ENCODE measurements at regions not wholly inside any gene's neighbourhood (a gene's known extent, or its start where the extent isn't known, plus 50 kb on each side); places are given as distances from the start of the nearest gene placed in this dataset.

GRCh38 chr20:51335329-51335841, 207.1 kb downstream of the NFATC2 start:
- no peaks in the 10 kb centered on the region for H3K27me3 ChIP-seq (replicated peaks; ENCODE audit: control insufficient read depth, insufficient read depth, low read length, poor library complexity, severe bottlenecking)
- H3K4me1 ChIP-seq (ENCODE audit: control insufficient read depth, insufficient read depth, low read length, poor library complexity, severe bottlenecking): no peaks in the 10 kb centered on the region
- H3K36me3 ChIP-seq (ENCODE audit: control insufficient read depth, insufficient read depth, low read length): no peaks in the 10 kb centered on the region
- H3K9me3 ChIP-seq (ENCODE audit: control insufficient read depth, low read length): no peaks in the 10 kb centered on the region
- no peak overlapping the region for H3K4me3 ChIP-seq (ENCODE audit: insufficient read depth, low read depth, low read length, poor library complexity, severe bottlenecking)
- no peak for DNase-seq
- H3K27ac ChIP-seq (ENCODE audit: insufficient read depth, low read length, poor library complexity, severe bottlenecking): no peak overlapping the region

- no peak for DNase-seq
- Histone ChIP-seq H3K9me3 (ENCODE audit: control insufficient read depth, low read length) (no peaks in the 10 kb centered on the region), H3K27me3 (replicated peaks; ENCODE audit: control insufficient read depth, insufficient read depth, low read length, poor library complexity, severe bottlenecking) (no peaks in the 10 kb centered on the region), H3K4me1 (ENCODE audit: control insufficient read depth, insufficient read depth, low read length, poor library complexity, severe bottlenecking) (no peaks in the 10 kb centered on the region), H3K27ac (ENCODE audit: insufficient read depth, low read length, poor library complexity, severe bottlenecking) (no peak overlapping the region), H3K4me3 (ENCODE audit: insufficient read depth, low read depth, low read length, poor library complexity, severe bottlenecking) (no peak overlapping the region), H3K36me3 (ENCODE audit: control insufficient read depth, insufficient read depth, low read length) (no peaks in the 10 kb centered on the region)
Measured at GRCh38 chr20:51334609-51335008, 207.9 kb downstream of the NFATC2 start.

GRCh38 chr20:51333971-51334370, 208.5 kb downstream of the NFATC2 start:
- no peak for DNase-seq
- Histone ChIP-seq H3K27me3 (replicated peaks; ENCODE audit: control insufficient read depth, insufficient read depth, low read length, poor library complexity, severe bottlenecking) (no peaks in the 10 kb centered on the region), H3K9me3 (ENCODE audit: control insufficient read depth, low read length) (no peaks in the 10 kb centered on the region), H3K4me3 (ENCODE audit: insufficient read depth, low read depth, low read length, poor library complexity, severe bottlenecking) (no peak overlapping the region), H3K36me3 (ENCODE audit: control insufficient read depth, insufficient read depth, low read length) (no peaks in the 10 kb centered on the region), H3K27ac (ENCODE audit: insufficient read depth, low read length, poor library complexity, severe bottlenecking) (no peak overlapping the region), H3K4me1 (ENCODE audit: control insufficient read depth, insufficient read depth, low read length, poor library complexity, severe bottlenecking) (no peaks in the 10 kb centered on the region)

GRCh38 chr20:51333446-51333845, 209.1 kb downstream of the NFATC2 start:
- no peak overlapping the region for H3K27ac ChIP-seq (ENCODE audit: insufficient read depth, low read length, poor library complexity, severe bottlenecking)
- no peaks in the 10 kb centered on the region for H3K4me1 ChIP-seq (ENCODE audit: control insufficient read depth, insufficient read depth, low read length, poor library complexity, severe bottlenecking)
- H3K27me3 ChIP-seq (replicated peaks; ENCODE audit: control insufficient read depth, insufficient read depth, low read length, poor library complexity, severe bottlenecking): no peaks in the 10 kb centered on the region
- H3K36me3 ChIP-seq (ENCODE audit: control insufficient read depth, insufficient read depth, low read length): no peaks in the 10 kb centered on the region
- no peak for DNase-seq
- H3K4me3 ChIP-seq (ENCODE audit: insufficient read depth, low read depth, low read length, poor library complexity, severe bottlenecking): no peak overlapping the region
- no peaks in the 10 kb centered on the region for H3K9me3 ChIP-seq (ENCODE audit: control insufficient read depth, low read length)

DNA sequence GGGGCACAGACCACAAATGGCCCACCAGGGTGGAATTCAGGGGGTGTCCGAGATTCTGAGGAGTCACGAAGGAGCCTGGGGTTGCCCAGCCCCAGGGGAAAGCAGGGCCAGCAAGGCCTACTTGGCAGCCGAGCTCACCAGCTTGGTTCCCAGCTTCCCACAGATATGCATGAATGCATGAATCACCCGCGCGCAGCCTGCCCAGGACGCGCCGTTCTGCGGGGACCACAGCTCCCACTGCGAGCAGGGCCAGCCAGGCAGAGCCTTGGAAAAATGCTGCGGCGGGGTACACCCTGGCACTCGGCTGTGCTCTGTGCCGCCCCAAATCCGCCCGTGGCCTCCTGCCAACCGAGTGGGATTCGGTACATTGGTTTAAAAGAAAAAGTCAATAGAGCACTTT, 211.0 kb downstream of the NFATC2 start:
- H3K27me3 ChIP-seq (replicated peaks; ENCODE audit: control insufficient read depth, insufficient read depth, low read length, poor library complexity, severe bottlenecking): no peaks in the 10 kb centered on the region
- H3K4me3 ChIP-seq (ENCODE audit: insufficient read depth, low read depth, low read length, poor library complexity, severe bottlenecking): no peak overlapping the region
- no peaks in the 10 kb centered on the region for H3K4me1 ChIP-seq (ENCODE audit: control insufficient read depth, insufficient read depth, low read length, poor library complexity, severe bottlenecking)
- no peaks in the 10 kb centered on the region for H3K9me3 ChIP-seq (ENCODE audit: control insufficient read depth, low read length)
- no peak for DNase-seq
- H3K36me3 ChIP-seq (ENCODE audit: control insufficient read depth, insufficient read depth, low read length): no peaks in the 10 kb centered on the region
- no peak overlapping the region for H3K27ac ChIP-seq (ENCODE audit: insufficient read depth, low read length, poor library complexity, severe bottlenecking)

DNA sequence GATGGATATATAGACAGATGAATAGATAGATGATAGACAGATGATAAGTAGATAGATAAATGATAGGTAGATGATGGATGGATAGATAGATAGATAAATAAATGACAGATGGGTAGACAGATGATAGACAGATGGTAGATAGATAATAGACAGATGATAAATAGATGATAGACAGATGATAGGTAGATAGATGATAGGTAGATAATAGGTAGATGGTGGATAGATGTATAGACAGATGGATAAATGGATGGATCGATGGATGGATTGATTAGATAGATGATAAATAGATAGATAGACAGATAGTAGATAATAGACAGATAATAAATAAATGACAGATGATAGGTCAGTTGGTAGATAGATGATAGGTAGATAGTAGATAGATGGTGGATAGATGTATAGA, 212.7 kb downstream of the NFATC2 start:
- no peaks in the 10 kb centered on the region for H3K9me3 ChIP-seq (ENCODE audit: control insufficient read depth, low read length)
- H3K27ac ChIP-seq (ENCODE audit: insufficient read depth, low read length, poor library complexity, severe bottlenecking): no peak overlapping the region
- no peaks in the 10 kb centered on the region for H3K27me3 ChIP-seq (replicated peaks; ENCODE audit: control insufficient read depth, insufficient read depth, low read length, poor library complexity, severe bottlenecking)
- DNase-seq: no peak
- no peak overlapping the region for H3K4me3 ChIP-seq (ENCODE audit: insufficient read depth, low read depth, low read length, poor library complexity, severe bottlenecking)
- H3K4me1 ChIP-seq (ENCODE audit: control insufficient read depth, insufficient read depth, low read length, poor library complexity, severe bottlenecking): no peaks in the 10 kb centered on the region
- H3K36me3 ChIP-seq (ENCODE audit: control insufficient read depth, insufficient read depth, low read length): no peaks in the 10 kb centered on the region

- no peaks in the 10 kb centered on the region for H3K9me3 ChIP-seq (ENCODE audit: control insufficient read depth, low read length)
- no peak for DNase-seq
- H3K4me1 ChIP-seq (ENCODE audit: control insufficient read depth, insufficient read depth, low read length, poor library complexity, severe bottlenecking): no peaks in the 10 kb centered on the region
- no peak overlapping the region for H3K27ac ChIP-seq (ENCODE audit: insufficient read depth, low read length, poor library complexity, severe bottlenecking)
- no peaks in the 10 kb centered on the region for H3K27me3 ChIP-seq (replicated peaks; ENCODE audit: control insufficient read depth, insufficient read depth, low read length, poor library complexity, severe bottlenecking)
- H3K4me3 ChIP-seq (ENCODE audit: insufficient read depth, low read depth, low read length, poor library complexity, severe bottlenecking): no peak overlapping the region
- H3K36me3 ChIP-seq (ENCODE audit: control insufficient read depth, insufficient read depth, low read length): no peaks in the 10 kb centered on the region
Measured at GRCh38 chr20:51327251-51327841, 215.2 kb downstream of the NFATC2 start.

DNA sequence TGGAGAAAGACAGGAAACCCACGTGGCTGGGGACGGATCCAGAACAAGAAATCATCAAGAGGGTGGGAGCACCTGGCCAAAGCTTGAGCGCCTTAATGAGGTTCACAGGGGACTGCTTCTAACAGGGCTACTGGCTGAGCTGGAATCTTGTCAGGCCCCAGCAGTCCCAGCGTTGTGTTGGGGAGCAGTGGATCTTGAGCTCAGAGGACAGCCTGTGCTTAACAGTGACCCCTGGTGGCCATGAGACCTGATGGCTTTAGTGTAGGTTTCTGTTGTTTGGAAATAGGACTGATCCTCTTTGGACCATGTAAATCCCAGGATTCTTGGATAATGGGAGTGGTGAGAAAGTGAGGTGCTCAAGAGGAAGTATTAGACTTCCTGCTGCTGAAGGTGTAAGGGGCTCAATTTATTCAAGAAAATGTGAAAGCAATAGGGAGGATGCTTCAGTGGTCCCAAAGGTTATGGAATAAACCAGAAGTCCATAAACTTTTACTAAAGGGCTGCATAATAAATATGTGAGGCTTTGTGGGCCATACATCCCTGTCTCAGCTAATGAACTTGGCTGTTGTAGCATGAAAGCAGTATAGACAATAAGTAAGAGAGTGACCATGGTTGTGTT, 216.2 kb downstream of the NFATC2 start:
- Histone ChIP-seq H3K4me1 (ENCODE audit: control insufficient read depth, insufficient read depth, low read length, poor library complexity, severe bottlenecking) (no peaks in the 10 kb centered on the region), H3K27ac (ENCODE audit: insufficient read depth, low read length, poor library complexity, severe bottlenecking) (no peak overlapping the region), H3K9me3 (ENCODE audit: control insufficient read depth, low read length) (no peaks in the 10 kb centered on the region), H3K36me3 (ENCODE audit: control insufficient read depth, insufficient read depth, low read length) (no peaks in the 10 kb centered on the region), H3K4me3 (ENCODE audit: insufficient read depth, low read depth, low read length, poor library complexity, severe bottlenecking) (no peak overlapping the region), H3K27me3 (replicated peaks; ENCODE audit: control insufficient read depth, insufficient read depth, low read length, poor library complexity, severe bottlenecking) (no peaks in the 10 kb centered on the region)
- DNase-seq: peak in 1 of 3 donors; percentile 34

GRCh38 chr20:51322164-51322707, 220.3 kb downstream of the NFATC2 start:
- no peaks in the 10 kb centered on the region for H3K27me3 ChIP-seq (replicated peaks; ENCODE audit: control insufficient read depth, insufficient read depth, low read length, poor library complexity, severe bottlenecking)
- no peaks in the 10 kb centered on the region for H3K36me3 ChIP-seq (ENCODE audit: control insufficient read depth, insufficient read depth, low read length)
- DNase-seq: no peak
- H3K4me1 ChIP-seq (ENCODE audit: control insufficient read depth, insufficient read depth, low read length, poor library complexity, severe bottlenecking): no peaks in the 10 kb centered on the region
- no peak overlapping the region for H3K27ac ChIP-seq (ENCODE audit: insufficient read depth, low read length, poor library complexity, severe bottlenecking)
- no peaks in the 10 kb centered on the region for H3K9me3 ChIP-seq (ENCODE audit: control insufficient read depth, low read length)
- no peak overlapping the region for H3K4me3 ChIP-seq (ENCODE audit: insufficient read depth, low read depth, low read length, poor library complexity, severe bottlenecking)

DNA sequence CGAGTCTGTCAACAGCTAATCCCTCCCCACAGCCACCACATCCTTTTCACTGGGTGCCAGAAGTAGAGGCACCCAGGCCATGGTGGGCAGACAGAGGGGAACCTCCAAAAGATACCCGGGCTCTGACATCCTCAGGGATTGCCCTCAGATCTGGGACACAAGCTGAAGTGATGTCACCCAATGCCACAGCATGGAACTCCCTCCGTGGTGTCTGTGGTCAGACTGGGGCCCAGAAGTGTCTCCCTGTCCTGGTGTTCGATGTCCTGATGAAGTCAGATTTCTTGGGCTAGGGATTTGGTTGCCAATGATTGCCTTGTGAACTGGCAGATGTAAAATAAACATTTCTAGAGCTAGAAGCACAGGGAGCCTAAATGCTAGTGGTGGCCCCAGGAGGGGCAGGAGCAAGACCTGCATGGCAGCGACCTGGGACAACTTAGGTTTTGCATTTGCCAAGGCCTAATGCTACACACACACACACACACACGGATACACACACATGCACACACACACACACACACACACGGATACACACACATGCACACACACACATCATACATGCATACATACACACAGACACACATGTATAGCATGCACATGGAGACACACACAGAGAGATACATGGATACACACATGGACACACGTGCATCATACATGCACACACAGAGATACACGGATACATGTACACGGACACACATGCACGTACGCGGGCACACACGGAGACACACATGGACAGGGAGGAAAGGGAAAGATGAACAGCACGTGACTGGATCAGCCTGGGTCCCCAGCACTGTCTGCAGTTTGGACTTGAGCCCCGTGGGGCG, 221.0 kb downstream of the NFATC2 start:
- H3K27me3 ChIP-seq (replicated peaks; ENCODE audit: control insufficient read depth, insufficient read depth, low read length, poor library complexity, severe bottlenecking): no peaks in the 10 kb centered on the region
- H3K4me3 ChIP-seq (ENCODE audit: insufficient read depth, low read depth, low read length, poor library complexity, severe bottlenecking): no peak overlapping the region
- no peaks in the 10 kb centered on the region for H3K36me3 ChIP-seq (ENCODE audit: control insufficient read depth, insufficient read depth, low read length)
- DNase-seq: no peak
- no peaks in the 10 kb centered on the region for H3K4me1 ChIP-seq (ENCODE audit: control insufficient read depth, insufficient read depth, low read length, poor library complexity, severe bottlenecking)
- H3K27ac ChIP-seq (ENCODE audit: insufficient read depth, low read length, poor library complexity, severe bottlenecking): no peak overlapping the region
- H3K9me3 ChIP-seq (ENCODE audit: control insufficient read depth, low read length): no peaks in the 10 kb centered on the region
